Sigmoid colon (tissue), 4 donors: ENCODE measurements at regions not wholly inside any gene's neighbourhood (a gene's known extent, or its start where the extent isn't known, plus 50 kb on each side); places are given as distances from the start of the nearest gene placed in this dataset.

ENCODE experiments used
- POLR2AphosphoS5 ChIP-seq, 4 donors: sonication (generic); formaldehyde crosslinking; IDR thresholded peaks; one replicate each; pipeline ENCODE4 v1.6.1; 2017; ENCODE audit warnings: antibody characterized with exemption in 4 of 4
- TF ChIP-seq, protein P1 (sequence below), 4 experiments: fragments of 450-650 bp in 3 of 4; fragments of 200-600 bp in 1 of 4; IDR thresholded peaks; one replicate each; pipeline ENCODE4 v1.5.1; 2016 to 2019; ENCODE audit warnings: antibody characterized with exemption in 4 of 4, mild to moderate bottlenecking in 3 of 4, moderate library complexity in 2 of 4

DNA sequence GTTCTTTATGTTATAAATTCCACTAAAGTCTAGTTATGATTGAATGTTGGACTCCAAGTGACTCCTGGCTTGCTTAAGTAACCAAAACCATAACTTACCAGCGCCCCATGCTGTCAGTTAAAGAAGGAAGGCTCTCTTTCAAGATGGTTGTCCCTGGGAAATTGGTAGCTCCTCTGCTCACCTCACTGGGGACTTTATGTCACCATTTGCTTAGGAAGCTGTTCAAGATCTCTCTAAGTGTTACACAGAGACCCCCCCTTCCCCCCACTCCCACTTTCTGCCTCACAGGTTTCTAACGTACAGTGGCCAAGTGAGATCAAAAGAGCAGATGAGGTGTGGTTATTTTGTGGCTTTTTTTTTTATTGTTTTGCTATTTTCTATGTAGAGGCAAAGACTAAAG is 301.8 kb downstream of the AASDHPPT start:
- TF ChIP-seq, protein P1, sequence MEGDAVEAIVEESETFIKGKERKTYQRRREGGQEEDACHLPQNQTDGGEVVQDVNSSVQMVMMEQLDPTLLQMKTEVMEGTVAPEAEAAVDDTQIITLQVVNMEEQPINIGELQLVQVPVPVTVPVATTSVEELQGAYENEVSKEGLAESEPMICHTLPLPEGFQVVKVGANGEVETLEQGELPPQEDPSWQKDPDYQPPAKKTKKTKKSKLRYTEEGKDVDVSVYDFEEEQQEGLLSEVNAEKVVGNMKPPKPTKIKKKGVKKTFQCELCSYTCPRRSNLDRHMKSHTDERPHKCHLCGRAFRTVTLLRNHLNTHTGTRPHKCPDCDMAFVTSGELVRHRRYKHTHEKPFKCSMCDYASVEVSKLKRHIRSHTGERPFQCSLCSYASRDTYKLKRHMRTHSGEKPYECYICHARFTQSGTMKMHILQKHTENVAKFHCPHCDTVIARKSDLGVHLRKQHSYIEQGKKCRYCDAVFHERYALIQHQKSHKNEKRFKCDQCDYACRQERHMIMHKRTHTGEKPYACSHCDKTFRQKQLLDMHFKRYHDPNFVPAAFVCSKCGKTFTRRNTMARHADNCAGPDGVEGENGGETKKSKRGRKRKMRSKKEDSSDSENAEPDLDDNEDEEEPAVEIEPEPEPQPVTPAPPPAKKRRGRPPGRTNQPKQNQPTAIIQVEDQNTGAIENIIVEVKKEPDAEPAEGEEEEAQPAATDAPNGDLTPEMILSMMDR (IDR thresholded peaks at IDR 0.05) = no peak
- no peak for TF ChIP-seq POLR2AphosphoS5 (IDR thresholded peaks at IDR 0.05)
